Activated naive CD4-positive, alpha-beta T cell treated with anti-CD3 and anti-CD28 coated beads for 36 hours (primary cell): ENCODE measurements at regions not wholly inside any gene's neighbourhood (a gene's known extent, or its start where the extent isn't known, plus 50 kb on each side); places are given as distances from the start of the nearest gene placed in this dataset.

ENCODE experiments used
- CTCF ChIA-PET: fragments of 350-600 bp; sonication (Branson Sonifier 250); formaldehyde crosslinking; loops from one replicate; lab custom pipeline; 2021; ENCODE audit warnings: antibody characterized with exemption; lab: Charles Lee
- DNase-seq: peaks from one replicate; pipeline ENCODE4 v3.0.0-alpha.2; 2020
- H3K27ac Mint-ChIP-seq: one replicate; pipeline ENCODE4 v1.8.0; 2021; ENCODE audit warnings: mild to moderate bottlenecking, mixed read lengths
- H3K27me3 Mint-ChIP-seq: one replicate; pipeline ENCODE4 v1.8.0; 2021; ENCODE audit warnings: low read depth, mixed read lengths
- H3K36me3 Mint-ChIP-seq: one replicate; pipeline ENCODE4 v1.8.0; 2021; ENCODE audit warnings: low read depth, mixed read lengths
- H3K4me1 Mint-ChIP-seq: one replicate; pipeline ENCODE4 v1.8.0; 2021; ENCODE audit warnings: low read depth, mixed read lengths
- H3K4me3 Mint-ChIP-seq: one replicate; pipeline ENCODE4 v1.8.0; 2021; ENCODE audit warnings: mild to moderate bottlenecking, moderate library complexity, mixed read lengths
- H3K9me3 Mint-ChIP-seq: one replicate; pipeline ENCODE4 v1.8.0; 2021; ENCODE audit warnings: mixed read lengths
- intact Hi-C: fragments of 100-400 bp; cut with micrococcal nuclease; formaldehyde crosslinking; loops from one replicate; pipeline ENCODE4 v1.15.1; 2023

- Mint-ChIP-seq H3K4me3 (no peak overlapping the region), H3K36me3 (no peaks in the 10 kb centered on the region), H3K27me3 (no peaks in the 10 kb centered on the region), H3K27ac (no peak overlapping the region), H3K4me1 (no peaks in the 10 kb centered on the region), H3K9me3 (no peaks in the 10 kb centered on the region)
- DNase-seq: no peak
- intact Hi-C loops: loop anchor here (10.0 kb wide), 1 partner anchor 882 kb away; no protein-coding TSS in a partner anchor
- CTCF ChIA-PET: interaction anchor here (0.6 to 0.7 kb wide), 2 partner anchors 13 to 97 kb away, joined by 3 read pairs; no protein-coding TSS in a partner anchor
These were observed 259.2 kb upstream of the TLE3 start for GRCh38 chr15:70356919-70357318.

- Mint-ChIP-seq H3K4me1 (no peaks in the 10 kb centered on the region), H3K27ac (no peak overlapping the region), H3K4me3 (no peak overlapping the region), H3K9me3 (no peaks in the 10 kb centered on the region), H3K27me3 (no peaks in the 10 kb centered on the region), H3K36me3 (no peaks in the 10 kb centered on the region)
- intact Hi-C loops: loop anchor here (10.0 kb wide), 1 partner anchor 881 kb away; no protein-coding TSS in a partner anchor
- DNase-seq: no peak
- CTCF ChIA-PET: interaction anchor here (0.7 kb wide), 1 partner anchor 12 kb away, joined by 3 read pairs; no protein-coding TSS in a partner anchor
These were observed 258.5 kb upstream of the TLE3 start for GRCh38 chr15:70356062-70356860.

GRCh38 chr15:70355275-70355795 lies 257.6 kb upstream of the TLE3 start:
- no peaks in the 10 kb centered on the region for H3K4me1 Mint-ChIP-seq
- H3K27me3 Mint-ChIP-seq: no peaks in the 10 kb centered on the region
- CTCF ChIA-PET: interaction anchor here (0.6 kb wide), 1 partner anchor 603 kb away, joined by 3 read pairs; no protein-coding TSS in a partner anchor
- intact Hi-C loops: loop anchor here (10.0 kb wide), 1 partner anchor 881 kb away; no protein-coding TSS in a partner anchor
- no peak for DNase-seq
- no peaks in the 10 kb centered on the region for H3K36me3 Mint-ChIP-seq
- no peaks in the 10 kb centered on the region for H3K9me3 Mint-ChIP-seq
- H3K4me3 Mint-ChIP-seq: no peak overlapping the region
- H3K27ac Mint-ChIP-seq: no peak overlapping the region

GRCh38 chr15:70354346-70354905 lies 256.7 kb upstream of the TLE3 start:
- DNase-seq: no peak
- Mint-ChIP-seq H3K27ac (no peak overlapping the region), H3K36me3 (no peaks in the 10 kb centered on the region), H3K4me1 (no peaks in the 10 kb centered on the region), H3K27me3 (no peaks in the 10 kb centered on the region), H3K4me3 (no peak overlapping the region), H3K9me3 (no peaks in the 10 kb centered on the region)
- intact Hi-C loops: loop anchor here (10.0 kb wide), 1 partner anchor 880 kb away; no protein-coding TSS in a partner anchor
- CTCF ChIA-PET: interaction anchor here (0.6 kb wide), 1 partner anchor 602 kb away, joined by 3 read pairs; no protein-coding TSS in a partner anchor

GRCh38 chr15:70353606-70354345 lies 256.1 kb upstream of the TLE3 start:
- no peak overlapping the region for H3K4me3 Mint-ChIP-seq
- H3K27ac Mint-ChIP-seq: no peak overlapping the region
- H3K36me3 Mint-ChIP-seq: no peaks in the 10 kb centered on the region
- H3K27me3 Mint-ChIP-seq: no peaks in the 10 kb centered on the region
- H3K4me1 Mint-ChIP-seq: no peaks in the 10 kb centered on the region
- no peak for DNase-seq
- H3K9me3 Mint-ChIP-seq: no peaks in the 10 kb centered on the region
- intact Hi-C loops: loop anchor here (10.0 kb wide), 1 partner anchor 879 kb away; no protein-coding TSS in a partner anchor
- CTCF ChIA-PET: no interaction called here

GRCh38 chr15:70351941-70352774 lies 254.4 kb upstream of the TLE3 start:
- intact Hi-C loops: loop anchor here (10.0 kb wide), 1 partner anchor 877 kb away; no protein-coding TSS in a partner anchor
- Mint-ChIP-seq H3K4me1 (no peaks in the 10 kb centered on the region), H3K9me3 (no peaks in the 10 kb centered on the region), H3K27me3 (no peaks in the 10 kb centered on the region), H3K4me3 (no peak overlapping the region), H3K36me3 (no peaks in the 10 kb centered on the region), H3K27ac (no peak overlapping the region)
- CTCF ChIA-PET: no interaction called here
- DNase-seq: no peak

GRCh38 chr15:70351391-70351790 lies 253.7 kb upstream of the TLE3 start:
- no peak for DNase-seq
- Mint-ChIP-seq H3K4me1 (no peaks in the 10 kb centered on the region), H3K36me3 (no peaks in the 10 kb centered on the region), H3K9me3 (no peaks in the 10 kb centered on the region), H3K4me3 (no peak overlapping the region), H3K27ac (no peak overlapping the region), H3K27me3 (no peaks in the 10 kb centered on the region)
- intact Hi-C loops: loop anchor here (10.0 kb wide), 1 partner anchor 877 kb away; no protein-coding TSS in a partner anchor
- CTCF ChIA-PET: no interaction called here

- Mint-ChIP-seq H3K27me3 (no peaks in the 10 kb centered on the region), H3K4me3 (no peak overlapping the region), H3K27ac (no peak overlapping the region), H3K36me3 (no peaks in the 10 kb centered on the region), H3K4me1 (no peaks in the 10 kb centered on the region), H3K9me3 (no peaks in the 10 kb centered on the region)
- CTCF ChIA-PET: interaction anchor here (0.6 to 1.1 kb wide), 2 partner anchors 111 to 332 kb away, joined by 3 read pairs; no protein-coding TSS in a partner anchor
- intact Hi-C loops: no loop called here
- DNase-seq: no peak
These were observed 251.0 kb upstream of the TLE3 start for GRCh38 chr15:70348581-70349344.

- Mint-ChIP-seq H3K27me3 (no peaks in the 10 kb centered on the region), H3K4me3 (no peak overlapping the region), H3K4me1 (no peaks in the 10 kb centered on the region), H3K27ac (no peak overlapping the region), H3K9me3 (no peaks in the 10 kb centered on the region), H3K36me3 (no peaks in the 10 kb centered on the region)
- intact Hi-C loops: no loop called here
- no peak for DNase-seq
- CTCF ChIA-PET: interaction anchor here (0.6 to 1.1 kb wide), 2 partner anchors 112 to 332 kb away, joined by 3 read pairs; no protein-coding TSS in a partner anchor
These were observed 250.5 kb upstream of the TLE3 start for GRCh38 chr15:70348226-70348543.

GRCh38 chr15:70347321-70348225 lies 249.9 kb upstream of the TLE3 start:
- Mint-ChIP-seq H3K4me3 (no peak overlapping the region), H3K4me1 (no peaks in the 10 kb centered on the region), H3K9me3 (no peaks in the 10 kb centered on the region), H3K27me3 (no peaks in the 10 kb centered on the region), H3K36me3 (no peaks in the 10 kb centered on the region), H3K27ac (no peak overlapping the region)
- CTCF ChIA-PET: interaction anchor here (1.1 kb wide), 1 partner anchor 112 kb away, joined by 3 read pairs; no protein-coding TSS in a partner anchor
- intact Hi-C loops: no loop called here
- DNase-seq: no peak
